Activated CD4-positive, CD25-positive, alpha-beta regulatory T cell treated with anti-CD3 and anti-CD28 coated beads, Interleukin-2, amount 50 U/mL, for 24 hours (primary cell): ENCODE measurements at regions not wholly inside any gene's neighbourhood (a gene's known extent, or its start where the extent isn't known, plus 50 kb on each side); places are given as distances from the start of the nearest gene placed in this dataset.
"Not testable (repeated sequence)": the region's sequence is repeated elsewhere in the genome, so short reads cannot be mapped to it uniquely, and the experiment has no call there.

ENCODE experiments used
- ATAC-seq, 2 donors: fragments of 150-1000 bp; cut with Tn5 transposase; one replicate each; pipeline ENCODE4 v1.10.0; 2021; ENCODE audit warnings: mild to moderate bottlenecking in 1 of 2, moderate library complexity in 1 of 2

DNA sequence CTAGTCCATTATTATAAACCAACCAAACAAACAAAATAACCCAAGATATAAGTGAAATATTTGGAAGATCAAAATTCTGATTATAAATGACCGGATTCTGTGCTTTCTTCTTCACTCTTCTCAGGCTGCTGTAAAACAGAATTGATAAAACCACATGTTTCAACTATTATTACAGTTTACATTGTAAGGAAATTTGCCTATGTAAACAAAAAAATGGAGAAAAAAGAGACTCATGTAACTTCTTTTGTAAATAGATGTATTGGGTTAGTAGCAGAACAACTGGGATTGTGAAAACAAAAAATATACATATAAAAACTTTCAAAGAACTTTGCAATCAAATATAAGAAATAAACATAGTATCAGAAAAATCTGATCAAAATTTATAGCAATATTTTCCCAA lies 295.2 kb upstream of the CCDC179 start:
- no peak for ATAC-seq

DNA sequence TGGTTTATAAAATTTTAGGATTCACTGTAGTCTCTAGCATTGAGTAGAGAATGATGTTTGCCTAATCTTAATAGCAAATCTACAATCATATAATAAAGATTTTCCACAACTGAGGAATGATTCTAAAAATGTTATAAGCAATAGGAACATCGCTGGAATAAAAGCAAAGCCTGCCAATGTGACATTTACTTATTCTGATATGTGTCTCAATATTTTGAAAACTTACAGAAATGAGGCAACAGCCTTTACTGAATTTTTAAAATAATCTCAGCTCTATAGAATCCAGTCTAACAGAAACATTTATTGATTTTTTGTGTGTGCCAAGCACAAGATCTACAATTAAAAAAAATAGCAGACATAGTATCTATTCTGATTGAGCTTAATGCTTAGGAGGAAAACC lies 303.7 kb upstream of the CCDC179 start:
- ATAC-seq = no peak

DNA sequence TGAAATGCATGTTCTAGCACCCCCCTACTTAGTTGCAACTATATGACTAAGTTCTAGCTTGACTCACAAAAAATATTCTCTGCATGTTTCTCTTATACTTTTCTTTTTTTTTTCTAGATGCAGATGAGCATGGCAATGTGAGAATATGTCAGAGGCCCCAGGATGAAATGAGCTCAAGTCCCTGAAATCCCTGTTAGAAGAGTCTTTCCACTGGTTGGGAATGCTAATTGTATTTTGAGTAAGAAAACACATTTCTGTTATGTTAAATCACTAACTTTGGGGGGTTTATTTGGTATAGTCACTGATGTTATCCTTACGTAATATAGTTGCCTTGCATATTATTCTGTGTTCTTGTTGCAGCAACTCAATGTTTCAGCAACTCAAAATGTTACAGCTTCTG lies 306.1 kb upstream of the CCDC179 start:
- no peak for ATAC-seq

DNA sequence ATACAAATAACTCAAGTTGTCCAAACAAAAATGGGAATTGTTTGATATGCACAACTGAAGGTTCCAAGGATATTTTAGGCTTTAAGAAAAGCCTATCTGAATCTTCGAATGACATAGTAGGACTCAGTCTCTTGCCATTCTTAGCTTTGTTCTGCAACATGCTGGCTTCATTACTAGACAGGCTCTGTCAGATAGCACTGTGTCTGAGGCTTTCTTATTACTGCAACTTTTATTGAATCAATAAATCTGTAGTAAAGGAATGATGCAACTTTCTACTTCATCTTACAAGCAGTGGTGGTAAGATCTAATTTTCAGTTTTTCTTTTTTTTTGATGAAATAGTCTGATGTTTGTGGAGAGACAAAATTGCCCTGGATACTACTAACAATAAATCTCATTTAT lies 319.3 kb upstream of the CCDC179 start:
- ATAC-seq = no peak

DNA sequence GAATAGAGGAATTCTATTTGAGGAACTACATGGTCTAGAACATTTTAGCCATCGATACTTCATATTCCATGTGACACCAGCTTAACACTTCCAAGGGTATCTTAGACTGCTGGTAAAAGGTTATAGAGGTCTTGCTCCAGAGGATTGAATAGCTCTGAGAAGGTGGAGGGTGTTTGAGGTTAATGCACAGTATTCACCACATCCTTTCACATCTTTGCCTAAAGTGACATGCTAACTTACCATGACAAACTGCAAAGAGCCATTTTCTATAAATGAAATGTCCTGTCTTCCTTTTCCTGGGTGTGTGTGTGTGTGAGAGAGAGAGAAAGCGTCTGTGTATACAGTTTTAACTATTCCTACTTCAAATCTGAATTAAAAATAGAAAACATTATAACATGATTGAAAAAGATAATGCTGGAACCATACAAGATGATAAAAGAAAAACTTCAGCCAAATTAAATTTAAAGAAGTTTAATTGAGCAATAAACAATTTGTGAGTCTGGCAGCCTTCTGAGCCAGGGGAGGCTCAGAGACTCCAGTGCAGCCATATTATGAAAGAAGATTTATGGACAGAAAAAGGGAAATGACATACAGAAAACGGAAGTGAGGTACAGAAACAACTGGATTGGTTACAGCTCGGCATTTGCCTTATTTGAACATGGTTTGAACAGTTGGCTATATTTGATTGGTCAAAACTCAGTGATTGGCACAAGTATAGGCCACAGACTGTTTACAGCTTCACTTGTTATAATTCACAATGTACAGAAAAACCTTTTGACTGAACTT lies 320.9 kb upstream of the CCDC179 start:
- no peak for ATAC-seq

DNA sequence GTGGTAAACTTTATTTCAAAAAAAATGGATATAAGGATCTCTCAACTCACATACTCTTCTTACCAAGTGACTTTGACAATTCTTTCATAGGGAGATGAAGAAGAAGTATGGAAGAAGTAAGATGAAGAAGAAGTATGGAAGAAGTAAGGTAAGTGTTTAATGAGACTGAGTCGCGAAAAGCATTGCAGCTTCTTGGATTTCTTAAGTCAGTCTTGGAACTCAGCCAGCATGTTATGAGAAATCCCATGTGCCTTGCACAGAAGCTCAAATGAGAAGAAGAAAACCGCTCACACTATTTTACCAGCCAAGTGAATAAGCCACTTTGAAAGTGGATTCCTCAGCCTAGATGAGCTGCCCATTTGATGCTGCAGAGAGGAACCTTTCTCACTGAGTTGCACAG lies 332.0 kb upstream of the CCDC179 start:
- no peak for ATAC-seq

DNA sequence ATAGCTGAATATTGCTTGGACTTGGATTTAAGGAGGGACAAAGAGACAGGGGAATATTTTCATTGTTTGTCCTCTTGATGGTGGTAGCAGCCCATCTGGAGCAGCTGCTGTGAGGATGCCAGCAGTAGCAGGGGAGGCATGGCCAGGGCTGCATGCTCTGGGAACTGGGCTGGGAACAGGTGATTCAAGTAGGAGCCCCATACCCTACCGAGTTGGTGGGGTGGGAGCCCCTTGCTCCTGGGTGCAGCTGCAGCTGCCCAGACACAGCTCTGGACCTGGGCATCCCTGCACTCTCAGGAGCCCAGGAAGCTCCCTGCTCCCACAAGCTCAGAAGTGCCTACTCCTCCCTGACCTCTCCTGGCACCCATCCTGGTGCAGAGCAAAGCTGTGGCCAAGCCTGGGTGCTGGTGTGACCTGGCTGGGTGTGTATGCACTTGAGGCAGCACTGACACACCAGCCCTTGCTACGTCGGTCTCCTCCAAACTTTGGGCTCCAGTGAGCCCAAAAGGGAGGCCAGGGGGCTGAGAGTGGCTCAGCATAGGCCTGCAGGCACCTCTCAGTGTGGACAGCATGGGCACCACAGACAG lies 341.8 kb upstream of the CCDC179 start:
- no peak for ATAC-seq

DNA sequence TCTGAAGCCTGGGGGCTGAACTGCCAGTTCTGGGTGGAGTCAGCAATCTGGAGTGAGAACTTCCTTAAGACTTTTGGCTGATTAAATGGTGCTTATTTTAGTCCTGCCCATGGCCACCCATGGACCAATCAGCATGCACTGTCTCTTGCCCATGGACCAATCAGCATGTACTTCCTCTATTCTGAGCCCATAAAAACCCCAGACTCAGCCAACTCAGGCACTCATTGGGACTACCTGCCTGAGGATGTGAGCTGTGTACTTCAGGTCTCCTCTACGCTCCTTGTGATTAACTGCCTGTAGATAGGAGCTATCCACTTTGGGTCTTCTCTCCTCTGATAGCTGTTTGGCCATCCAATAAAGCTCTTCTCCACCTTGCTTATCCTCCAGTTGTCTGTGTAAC lies 342.3 kb upstream of the CCDC179 start:
- no peak for ATAC-seq

DNA sequence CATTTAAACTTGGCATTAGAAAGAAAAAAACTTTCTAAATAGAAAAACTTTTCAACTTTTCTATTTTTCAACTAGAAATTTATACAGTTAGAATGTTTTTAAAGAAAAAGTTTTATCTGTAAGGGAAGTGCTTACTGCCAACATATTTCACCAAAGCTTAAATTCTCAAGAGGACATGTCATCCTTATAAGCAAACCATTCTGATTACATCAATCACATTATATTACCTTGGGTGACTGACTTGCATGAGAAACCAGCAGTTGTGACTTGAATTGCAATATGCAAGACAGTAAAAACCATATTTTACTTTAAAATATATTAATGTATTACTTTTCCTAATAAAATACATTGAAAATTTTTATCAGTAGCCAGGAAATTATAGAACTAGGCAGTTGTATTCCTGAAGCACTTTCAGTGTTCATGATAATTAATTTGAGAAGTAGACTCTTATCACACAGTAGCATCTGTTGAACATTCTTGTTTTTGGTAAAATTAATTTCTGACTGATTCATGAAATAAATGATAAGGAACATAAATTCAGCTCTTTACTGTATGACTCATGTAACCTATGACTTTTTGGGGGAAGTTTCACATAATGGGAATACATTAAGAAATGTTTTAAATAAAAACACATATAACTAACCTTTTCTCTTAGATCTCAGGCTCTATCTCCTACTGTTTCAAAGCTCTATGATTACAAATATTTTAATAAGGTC lies 345.0 kb upstream of the CCDC179 start:
- no peak for ATAC-seq

DNA sequence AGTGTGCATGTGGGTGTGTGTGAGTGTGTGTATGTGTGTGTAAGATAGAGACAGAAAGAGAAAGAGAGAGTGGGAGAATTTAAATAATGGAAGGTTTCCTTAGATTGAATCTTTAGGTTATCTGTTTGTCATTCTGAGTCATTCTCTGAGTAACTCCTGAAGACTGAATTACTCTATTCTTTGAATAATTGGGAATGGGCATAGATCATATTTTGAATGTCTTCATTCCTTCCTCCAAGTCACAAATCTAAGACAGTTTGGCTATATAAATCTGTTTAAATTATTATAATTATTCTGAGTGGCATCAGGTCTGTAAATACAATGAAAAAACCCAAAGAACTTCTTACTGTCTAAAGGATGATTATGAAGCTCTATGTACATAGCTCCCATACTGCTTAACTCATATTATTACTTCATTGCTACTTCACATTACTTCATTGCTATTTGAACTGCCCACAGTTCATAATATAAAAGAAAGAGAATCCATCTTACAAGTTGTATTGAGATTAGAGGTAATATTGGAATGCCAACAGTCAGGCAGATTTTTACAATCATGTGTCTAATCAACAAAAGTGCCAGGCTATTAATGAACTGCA lies 346.6 kb upstream of the CCDC179 start:
- ATAC-seq = no peak

DNA sequence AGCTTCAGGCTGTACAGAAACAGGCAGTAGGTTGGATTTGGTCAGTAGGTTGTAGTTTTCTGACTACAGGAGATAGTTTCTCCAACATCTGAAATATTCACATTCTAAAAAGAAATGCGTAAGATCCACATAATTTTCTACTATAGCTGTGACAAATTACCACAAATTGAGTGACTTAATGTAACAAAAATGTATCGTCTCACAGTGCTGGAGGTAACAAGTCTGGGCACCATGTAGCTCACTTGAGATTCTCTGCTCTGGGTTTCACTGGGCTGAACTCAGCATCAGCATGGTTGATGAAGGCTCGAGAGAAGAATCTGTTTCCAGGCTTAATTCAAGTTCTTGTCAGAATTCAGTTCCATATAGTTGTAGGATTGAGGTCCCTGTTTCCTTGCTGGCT lies 350.9 kb upstream of the CCDC179 start:
- ATAC-seq = no peak

DNA sequence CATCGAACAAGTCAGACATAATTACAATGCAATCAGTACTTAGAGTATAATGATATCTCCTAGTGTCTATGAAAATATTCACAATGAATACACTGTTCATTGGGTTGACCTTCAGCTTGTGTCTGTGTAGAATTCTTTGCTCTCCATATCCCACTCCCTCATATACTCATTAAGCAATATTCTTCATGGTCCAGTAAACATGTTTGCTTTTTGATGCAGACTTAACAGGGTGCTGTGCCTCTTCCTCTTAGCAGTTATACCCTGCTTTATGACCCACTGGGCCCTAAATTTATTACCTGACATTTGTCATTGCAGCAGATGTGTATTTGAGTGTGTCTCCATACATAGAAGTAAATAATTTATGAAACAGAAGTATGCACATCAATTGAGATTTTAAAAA lies 352.5 kb upstream of the CCDC179 start:
- ATAC-seq = no peak

DNA sequence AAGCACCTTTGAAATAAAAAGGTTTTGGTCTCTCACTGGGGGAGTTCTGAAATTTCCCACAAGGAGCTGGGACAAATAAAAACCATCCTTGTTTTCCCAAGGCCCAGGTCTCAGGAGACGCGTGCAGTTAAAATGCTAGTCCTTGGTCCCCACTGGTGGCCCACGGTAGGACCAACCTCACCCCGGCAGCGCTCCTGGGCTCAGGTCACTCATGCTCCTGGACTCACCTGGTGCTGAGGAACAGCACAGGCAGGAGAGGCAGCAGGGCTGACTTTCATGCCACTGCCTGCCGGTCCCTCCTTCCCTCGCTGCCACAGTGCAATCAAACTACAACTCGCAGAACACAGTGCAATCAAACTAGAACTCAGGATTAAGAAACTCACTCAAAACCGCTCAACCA lies 356.8 kb upstream of the CCDC179 start:
- ATAC-seq = no peak

DNA sequence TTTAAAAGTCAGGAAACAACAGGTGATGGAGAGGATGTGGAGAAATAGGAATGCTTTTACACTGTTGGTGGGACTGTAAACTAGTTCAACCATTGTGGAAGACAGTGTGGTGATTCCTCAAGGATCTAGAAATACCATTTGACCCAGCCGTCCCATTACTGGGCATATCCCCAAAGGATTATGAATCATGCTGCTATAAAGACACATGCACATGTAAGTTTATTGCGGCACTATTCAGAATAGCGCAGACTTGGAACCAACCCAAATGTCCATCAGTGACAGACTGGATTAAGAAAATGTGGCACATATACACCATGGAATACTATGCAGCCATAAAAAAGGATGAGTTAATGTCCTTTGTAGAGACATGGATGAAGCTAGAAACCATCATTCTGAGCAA lies 359.8 kb upstream of the CCDC179 start:
- not testable (repeated sequence) for ATAC-seq

DNA sequence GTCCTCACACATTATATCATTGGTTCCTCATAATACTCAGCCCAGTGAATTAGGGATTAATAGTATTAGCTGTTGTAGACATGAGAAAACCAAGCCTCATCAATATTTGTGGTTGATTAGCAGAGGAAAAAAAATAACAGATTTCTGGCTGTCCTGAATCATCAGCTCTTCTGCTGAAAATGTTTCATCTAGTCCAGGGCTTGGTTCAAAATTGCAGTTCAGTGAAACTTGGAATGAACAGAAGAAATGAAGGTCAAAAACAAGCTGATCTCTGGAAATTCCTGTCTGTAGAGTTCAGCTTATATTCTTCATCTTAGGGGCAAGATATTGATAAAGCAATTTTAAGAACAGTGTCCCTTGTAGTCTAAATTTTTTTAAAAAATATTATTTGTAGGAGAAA lies 361.1 kb upstream of the CCDC179 start:
- no peak for ATAC-seq

DNA sequence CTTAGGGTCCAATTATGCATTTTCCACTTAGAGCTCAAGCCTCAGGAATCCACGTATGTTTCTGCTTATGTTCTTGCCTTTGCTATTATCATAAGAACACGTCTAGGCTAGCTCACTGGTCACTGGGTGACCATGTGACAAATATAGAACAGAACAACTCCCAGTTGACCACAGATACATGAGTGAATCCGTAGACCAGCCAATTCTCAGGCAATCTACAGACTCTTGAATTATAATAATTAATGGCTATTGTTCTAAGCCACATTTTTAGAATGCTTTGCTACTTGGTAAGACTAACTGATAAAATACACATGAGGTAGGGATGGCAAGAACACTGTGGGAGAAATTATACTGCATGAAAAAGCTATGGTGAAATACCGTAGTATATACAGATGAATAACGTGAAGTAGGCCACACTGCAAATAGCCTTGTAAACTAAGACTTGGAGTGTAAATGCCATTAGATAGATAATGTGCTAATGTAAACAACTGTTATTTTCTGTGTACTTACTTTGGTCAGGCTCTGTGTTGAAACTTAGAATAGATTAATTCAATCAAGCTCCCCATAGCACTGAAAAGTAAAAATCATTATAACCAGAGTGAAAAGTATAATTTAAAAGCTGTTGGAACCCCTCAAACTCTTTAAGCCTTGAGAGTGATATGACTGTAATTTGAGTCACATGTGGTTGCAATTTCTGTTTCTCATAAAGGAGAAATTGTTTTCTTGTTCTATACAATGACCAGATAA lies 366.2 kb upstream of the CCDC179 start:
- no peak for ATAC-seq

DNA sequence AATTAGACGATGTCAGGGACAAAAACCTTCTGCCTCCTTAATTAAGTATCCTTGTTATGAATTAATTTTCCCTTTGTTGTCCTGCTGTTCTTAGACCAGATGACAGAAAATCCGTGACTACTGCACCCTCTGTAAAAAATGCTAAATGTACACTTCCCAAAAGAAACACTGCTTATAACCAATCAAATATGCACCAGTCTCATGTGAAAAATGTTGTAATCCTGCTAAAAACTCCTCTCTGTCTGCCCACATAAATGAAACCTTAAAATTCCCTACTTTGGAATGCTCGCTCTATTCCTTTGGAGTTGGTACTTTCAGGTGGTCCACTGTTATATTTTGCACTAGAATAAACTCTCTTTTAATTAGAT lies 366.8 kb upstream of the CCDC179 start:
- ATAC-seq = no peak

DNA sequence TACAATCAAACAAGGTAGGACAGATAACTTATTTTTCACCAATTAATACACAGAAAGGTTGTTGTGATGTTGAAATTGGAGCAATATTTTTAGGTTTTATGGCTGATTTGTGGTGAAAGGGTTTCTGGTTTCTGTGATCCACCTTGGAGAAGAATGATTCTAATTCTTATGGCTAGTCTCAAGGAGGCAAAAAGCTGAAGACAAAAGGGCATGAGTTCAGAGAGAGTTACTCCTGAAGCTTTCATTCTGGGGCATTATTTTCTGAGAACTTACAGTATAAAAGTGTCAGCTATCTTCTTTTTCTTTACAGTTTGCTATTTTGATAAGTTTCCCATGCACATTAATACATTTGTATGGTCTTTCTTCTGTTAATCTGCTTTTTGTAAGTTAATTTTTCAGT lies 372.4 kb upstream of the CCDC179 start:
- ATAC-seq = no peak

DNA sequence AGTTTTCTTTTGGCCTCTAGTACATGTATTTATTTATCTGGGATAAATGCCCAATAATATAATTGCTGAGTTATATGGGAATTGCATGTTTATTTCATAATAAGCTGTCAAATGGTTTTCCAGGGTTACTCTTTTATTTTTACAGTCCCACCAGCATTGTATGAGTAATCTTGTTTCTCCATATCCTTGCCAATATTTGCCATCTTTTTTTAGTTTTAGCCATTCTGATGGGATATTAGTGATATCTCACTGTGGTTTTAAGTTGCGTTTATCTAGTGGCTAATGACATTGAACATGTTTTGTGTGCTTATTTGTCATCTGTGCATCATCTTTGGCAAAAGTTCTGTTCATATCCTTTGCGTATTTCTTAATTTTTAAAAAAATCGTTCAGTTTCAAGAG lies 372.8 kb upstream of the CCDC179 start:
- ATAC-seq = no peak

DNA sequence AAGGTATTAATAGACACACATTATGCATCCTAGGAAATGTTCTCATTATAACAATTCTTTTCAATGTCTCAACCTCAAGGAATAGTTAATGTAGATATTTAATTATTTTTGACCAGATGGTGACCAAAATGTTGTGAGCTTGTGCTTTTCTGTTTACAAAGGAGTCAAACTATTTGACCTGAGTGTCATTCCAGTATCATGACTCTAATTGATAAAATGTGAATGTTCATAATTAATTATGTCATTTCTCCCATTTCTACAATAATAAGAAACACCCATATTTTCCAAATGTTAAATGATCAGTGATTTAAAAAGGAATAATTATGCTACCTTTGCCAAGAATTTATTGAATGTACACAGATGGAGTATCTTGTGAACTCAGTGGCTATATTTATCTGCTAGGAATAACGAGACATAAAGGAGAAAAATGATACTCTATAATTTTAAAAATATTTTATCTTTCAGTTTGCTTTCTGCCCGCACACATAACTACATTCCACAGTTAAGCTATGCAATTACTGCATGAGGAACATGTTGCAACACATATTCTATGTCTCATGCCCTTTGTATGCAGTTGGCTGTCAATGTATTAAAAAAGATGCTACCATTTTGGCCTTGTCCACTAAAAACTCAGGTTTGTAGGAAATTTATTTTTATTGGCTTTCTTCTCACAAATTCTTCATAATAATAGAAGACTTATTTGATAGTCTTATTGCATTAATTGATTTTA lies 376.7 kb upstream of the CCDC179 start:
- no peak for ATAC-seq

DNA sequence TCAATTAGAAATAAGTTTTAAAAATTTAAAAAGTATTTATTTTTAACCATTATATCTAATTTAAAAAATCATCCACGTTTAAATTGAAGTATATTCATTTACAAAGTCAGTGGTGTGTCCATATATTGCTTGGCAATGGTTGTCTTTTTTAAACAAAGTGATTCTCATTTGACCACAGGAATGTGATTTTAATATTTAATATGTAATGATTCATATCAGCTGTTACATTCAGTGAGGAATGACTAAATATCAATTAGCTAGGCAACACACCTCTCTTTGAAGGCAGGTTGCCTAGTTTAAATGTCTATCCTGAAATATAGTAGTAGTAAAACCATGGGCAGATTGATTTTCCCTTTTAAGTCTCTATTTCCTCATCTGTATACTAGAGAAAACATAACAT lies 392.2 kb upstream of the CCDC179 start:
- ATAC-seq = no peak

DNA sequence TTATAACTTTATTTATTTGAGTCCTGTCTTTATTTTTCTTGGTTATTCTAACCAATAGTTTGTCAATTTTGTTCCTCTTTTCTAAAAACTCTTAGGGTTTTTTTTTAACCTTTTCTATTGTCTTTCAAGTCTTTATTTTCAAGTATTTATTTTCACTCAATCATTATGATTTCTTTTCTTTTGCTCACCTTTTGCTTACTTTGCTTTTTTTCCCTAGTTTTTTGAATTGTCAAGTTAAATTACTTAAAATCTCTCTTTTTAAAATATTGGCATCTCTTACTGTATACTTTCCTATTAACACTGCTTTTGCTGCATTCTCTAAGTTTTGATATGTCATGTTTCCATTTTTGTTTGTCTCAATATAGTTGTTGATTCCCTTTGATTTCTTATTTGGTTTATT lies 396.8 kb upstream of the CCDC179 start:
- ATAC-seq = no peak
